GM12864 (cell line): ENCODE measurements at regions not wholly inside any gene's neighbourhood (a gene's known extent, or its start where the extent isn't known, plus 50 kb on each side); places are given as distances from the start of the nearest gene placed in this dataset.

Experiments used
- DNase-seq: peaks from one replicate; pipeline ENCODE4 v3.0.0-alpha.2; 2011; ENCODE audit warnings: low read depth
- H3K4me3 ChIP-seq: 2 replicates; pipeline ENCODE4 v1.5.1; 2011; ENCODE audit warnings: mild to moderate bottlenecking, low read depth, low read length, control low read depth
- TF ChIP-seq, protein P1 (sequence below): IDR thresholded peaks from 2 replicates; pipeline ENCODE4 v1.5.1; 2011; ENCODE audit warnings: low read depth, mild to moderate bottlenecking, moderate library complexity, low read length, control low read depth, inconsistent platforms; ENCODE audit errors: missing control alignments

DNA sequence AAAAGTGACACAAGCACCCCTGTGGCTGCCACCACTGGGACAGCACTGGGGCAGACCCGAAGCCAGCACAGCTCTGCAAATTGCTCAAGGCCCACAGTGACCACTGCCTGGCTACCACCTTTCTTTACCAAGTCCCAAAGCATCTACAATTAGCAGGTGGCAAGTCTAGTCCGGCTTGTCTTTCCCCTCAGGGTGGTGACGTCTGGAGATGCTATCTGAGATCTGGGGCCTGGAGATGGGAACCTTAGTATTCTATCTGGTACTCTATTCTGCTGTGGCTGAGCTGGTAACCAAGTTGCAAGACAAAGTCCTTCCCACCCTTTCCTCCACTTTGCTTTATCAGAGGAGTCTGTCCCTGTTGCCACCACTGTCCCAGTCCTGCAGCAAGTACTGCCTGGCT, 1010.1 kb upstream of the FLRT2 start:
- no peak for DNase-seq
- no peak overlapping the region for H3K4me3 ChIP-seq
- TF ChIP-seq, protein P1, sequence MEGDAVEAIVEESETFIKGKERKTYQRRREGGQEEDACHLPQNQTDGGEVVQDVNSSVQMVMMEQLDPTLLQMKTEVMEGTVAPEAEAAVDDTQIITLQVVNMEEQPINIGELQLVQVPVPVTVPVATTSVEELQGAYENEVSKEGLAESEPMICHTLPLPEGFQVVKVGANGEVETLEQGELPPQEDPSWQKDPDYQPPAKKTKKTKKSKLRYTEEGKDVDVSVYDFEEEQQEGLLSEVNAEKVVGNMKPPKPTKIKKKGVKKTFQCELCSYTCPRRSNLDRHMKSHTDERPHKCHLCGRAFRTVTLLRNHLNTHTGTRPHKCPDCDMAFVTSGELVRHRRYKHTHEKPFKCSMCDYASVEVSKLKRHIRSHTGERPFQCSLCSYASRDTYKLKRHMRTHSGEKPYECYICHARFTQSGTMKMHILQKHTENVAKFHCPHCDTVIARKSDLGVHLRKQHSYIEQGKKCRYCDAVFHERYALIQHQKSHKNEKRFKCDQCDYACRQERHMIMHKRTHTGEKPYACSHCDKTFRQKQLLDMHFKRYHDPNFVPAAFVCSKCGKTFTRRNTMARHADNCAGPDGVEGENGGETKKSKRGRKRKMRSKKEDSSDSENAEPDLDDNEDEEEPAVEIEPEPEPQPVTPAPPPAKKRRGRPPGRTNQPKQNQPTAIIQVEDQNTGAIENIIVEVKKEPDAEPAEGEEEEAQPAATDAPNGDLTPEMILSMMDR: no peak

DNA sequence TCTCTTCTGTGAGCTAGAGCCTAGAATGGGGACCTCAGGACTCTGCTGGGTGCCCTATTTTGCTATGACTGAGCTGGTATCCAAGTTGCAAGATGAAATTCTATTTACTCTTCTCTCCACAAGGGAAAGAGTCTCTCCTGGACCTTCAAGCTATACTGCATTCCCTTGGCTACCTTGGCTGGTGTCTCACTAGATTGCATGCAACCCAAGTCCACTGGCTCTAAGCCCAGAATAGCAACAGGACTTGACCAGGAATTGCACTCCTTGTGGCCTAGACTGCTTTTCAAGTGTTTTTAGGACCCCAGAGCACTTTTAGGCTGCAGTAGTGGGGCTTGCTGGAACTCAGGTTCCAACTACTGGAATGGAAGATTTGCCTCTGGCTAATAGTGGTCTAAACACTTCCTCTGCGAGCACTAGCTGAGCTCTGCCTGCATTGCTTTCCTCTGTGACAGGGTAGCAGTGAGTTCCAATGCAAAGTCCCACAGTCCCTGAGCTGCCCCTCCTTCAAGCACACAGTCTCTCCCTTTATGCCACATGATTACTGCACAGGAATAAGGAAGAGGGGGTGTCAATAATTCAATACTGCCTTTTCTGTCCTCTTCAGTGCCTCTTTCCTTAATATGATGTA, 1009.1 kb upstream of the FLRT2 start:
- H3K4me3 ChIP-seq: no peak overlapping the region
- TF ChIP-seq, protein P1: no peak
- no peak for DNase-seq

DNA sequence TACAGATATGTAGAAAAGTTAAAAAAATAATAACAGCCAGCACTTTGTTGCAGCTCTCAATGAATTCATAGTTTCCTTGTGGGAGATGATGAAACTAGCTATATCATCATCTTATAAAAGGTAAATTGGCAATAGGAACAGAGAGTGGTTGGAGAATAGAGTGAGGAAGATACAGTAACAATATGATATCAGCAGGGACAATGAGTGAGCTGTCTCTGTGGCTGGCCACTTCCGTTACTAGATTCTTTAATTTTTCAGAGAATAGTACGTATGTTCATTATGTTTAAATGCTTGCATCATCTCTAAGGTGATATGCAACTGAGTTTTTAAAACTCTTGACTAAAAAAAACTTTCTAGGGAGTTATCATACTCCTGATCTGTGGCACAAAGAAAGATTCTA, 1006.2 kb upstream of the FLRT2 start:
- TF ChIP-seq, protein P1: no peak
- no peak for DNase-seq
- H3K4me3 ChIP-seq: no peak overlapping the region

DNA sequence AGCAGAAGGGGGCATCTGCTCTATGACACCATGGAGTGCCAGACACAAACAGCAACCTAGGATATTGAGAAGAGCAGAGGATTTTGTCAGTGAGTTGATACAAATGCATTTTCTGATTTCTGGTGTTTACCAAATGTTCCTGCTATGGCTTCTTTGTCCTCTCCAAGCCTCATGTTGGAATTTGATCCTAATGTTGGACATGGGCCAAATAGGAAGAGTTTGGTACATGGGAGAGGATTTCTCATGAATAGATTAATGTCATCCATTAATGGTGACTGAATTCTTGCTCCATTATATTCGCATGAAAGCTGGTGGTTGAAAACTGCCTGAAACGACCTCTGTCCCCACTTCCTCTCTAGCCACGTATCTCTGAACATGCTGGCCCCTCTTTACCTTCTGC, 1002.2 kb upstream of the FLRT2 start:
- H3K4me3 ChIP-seq: no peak overlapping the region
- TF ChIP-seq, protein P1: no peak
- no peak for DNase-seq

DNA sequence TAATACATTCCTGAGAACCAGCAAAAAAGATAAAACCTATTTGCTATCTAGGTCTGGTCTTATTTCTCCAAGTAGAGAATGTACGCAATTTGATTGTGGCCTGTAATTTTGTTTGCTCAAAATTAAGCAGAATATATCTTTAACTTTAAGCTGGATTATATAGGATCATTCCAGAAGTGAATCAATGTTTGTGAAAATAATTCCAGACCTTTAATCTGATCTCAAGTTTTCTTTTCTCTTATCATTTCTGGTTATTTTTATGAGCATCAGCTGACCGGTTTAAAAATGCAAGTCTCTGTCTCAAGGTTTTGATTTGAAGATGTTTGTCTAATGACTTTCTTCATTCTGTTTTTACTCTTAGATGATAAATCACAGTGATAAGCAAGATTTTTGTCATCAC, 997.9 kb upstream of the FLRT2 start:
- no peak overlapping the region for H3K4me3 ChIP-seq
- TF ChIP-seq, protein P1: no peak
- no peak for DNase-seq

DNA sequence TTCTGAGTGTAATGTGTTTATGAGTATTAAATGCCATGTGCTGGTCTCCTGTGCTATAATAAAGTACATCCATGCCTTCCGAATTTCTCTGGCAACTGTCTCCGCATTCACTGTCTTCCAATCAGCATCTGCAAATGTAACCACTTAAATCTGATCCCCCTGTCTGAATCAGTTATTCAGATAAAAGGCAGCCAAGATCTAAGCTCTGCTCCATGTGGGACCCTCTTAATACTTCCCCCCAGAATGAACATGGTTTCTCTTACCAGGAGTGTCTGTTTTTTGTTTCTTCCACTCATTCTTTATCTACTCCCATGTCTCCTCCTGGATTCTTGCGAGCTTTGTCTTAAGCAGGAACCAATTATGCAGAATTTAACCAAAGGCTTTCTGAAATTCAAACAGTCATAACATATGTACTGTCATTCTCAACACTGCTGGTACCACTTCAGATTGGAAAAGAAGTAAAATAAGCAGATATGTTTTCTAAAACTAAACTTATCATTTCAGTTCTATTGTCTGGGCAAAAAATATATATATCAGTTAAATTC, 996.7 kb upstream of the FLRT2 start:
- DNase-seq: no peak
- no peak overlapping the region for H3K4me3 ChIP-seq
- TF ChIP-seq, protein P1: no peak

DNA sequence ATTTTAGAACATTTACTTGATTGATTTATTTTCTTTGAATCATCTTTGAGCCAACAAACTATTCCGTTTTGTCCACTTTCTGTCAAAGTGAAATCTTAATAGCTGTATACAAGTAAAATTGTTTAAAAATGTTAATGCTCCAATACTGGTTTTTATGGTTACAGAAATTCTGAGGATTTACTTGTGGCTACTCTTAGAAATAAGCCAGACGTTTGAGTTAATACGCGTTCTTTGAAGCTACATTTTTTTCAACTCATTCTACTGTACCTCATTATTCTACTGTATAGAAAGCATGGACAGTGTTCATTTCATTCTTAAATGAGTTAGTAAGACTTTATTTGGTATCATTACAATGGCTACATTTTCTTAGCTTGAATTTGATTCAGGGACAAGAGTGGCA, 996.2 kb upstream of the FLRT2 start:
- no peak overlapping the region for H3K4me3 ChIP-seq
- TF ChIP-seq, protein P1: no peak
- DNase-seq: no peak
